SK-N-SH (cell line): ENCODE measurements at regions not wholly inside any gene's neighbourhood (a gene's known extent, or its start where the extent isn't known, plus 50 kb on each side); places are given as distances from the start of the nearest gene placed in this dataset.
"Not testable (repeated sequence)": the region's sequence is repeated elsewhere in the genome, so short reads cannot be mapped to it uniquely, and the experiment has no call there.

Experiments
- CTCF ChIA-PET: fragments of 300-600, 350-600 bp; formaldehyde crosslinking; extraction: SDS; loops from one replicate; lab custom pipeline; 2021; lab: Yijun Ruan, JAX
- POLR2A ChIA-PET: fragments of 350-600 bp; sonication (Branson Sonifier 250); formaldehyde crosslinking; extraction: SDS; loops from one replicate; lab custom pipeline; 2020; ENCODE audit warnings: antibody characterized with exemption, inconsistent platforms; lab: Yijun Ruan, JAX
- DNase-seq: peaks from one replicate; pipeline ENCODE4 v3.0.0; 2012
- H2AFZ ChIP-seq: fragments of 200-600 bp; sonication (generic); 2 replicates; pipeline ENCODE4 v1.8.1; 2016; ENCODE audit warnings: antibody characterized with exemption, mild to moderate bottlenecking, low read depth
- H3F3A ChIP-seq: fragments of 200-600 bp; sonication (generic); replicated peaks from 2 replicates; pipeline ENCODE3; 2016; ENCODE audit warnings: antibody characterized with exemption, mild to moderate bottlenecking; ENCODE audit not compliant: insufficient read depth
- H3K27ac ChIP-seq, 2 experiments: fragments of 200-500 bp in 1 of 2; fragments of 200-600 bp in 1 of 2; sonication (Bioruptor generic) in 1 of 2; sonication (generic), shearing (Covaris generic) in 1 of 2; 2 replicates each; pipeline versions ENCODE4 v1.5.1 to v1.6.1; 2014 to 2016; ENCODE audit warnings: low read depth in 2 of 2, inconsistent platforms in 1 of 2, low read length in 1 of 2, mild to moderate bottlenecking in 1 of 2, mixed read lengths in 1 of 2
- H3K27me3 ChIP-seq: fragments of 200-600 bp; sonication (generic), shearing (Covaris generic); 2 replicates; pipeline ENCODE4 v1.6.1; 2016; ENCODE audit warnings: mixed run types; ENCODE audit not compliant: insufficient read depth
- H3K36me3 ChIP-seq, 2 experiments: fragments of 200-500 bp in 1 of 2; fragments of 200-600 bp in 1 of 2; sonication (Bioruptor generic) in 1 of 2; sonication (generic) in 1 of 2; replicated peaks in 1 of 2; 2 replicates each; pipeline versions ENCODE3 to v1.5.1; 2014 to 2016; ENCODE audit warnings: low read length in 1 of 2, mild to moderate bottlenecking in 1 of 2; ENCODE audit not compliant: insufficient read depth in 2 of 2, control insufficient read depth in 1 of 2
- H3K4me1 ChIP-seq, 2 experiments: fragments of 200-500 bp in 1 of 2; fragments of 200-600 bp in 1 of 2; sonication (Bioruptor generic) in 1 of 2; sonication (generic), shearing (Covaris generic) in 1 of 2; 2 replicates each; pipeline versions ENCODE4 v1.5.1 to v1.6.1; 2014 to 2016; ENCODE audit warnings: low read depth in 1 of 2, low read length in 1 of 2, mixed run types in 1 of 2; ENCODE audit not compliant: insufficient read depth in 2 of 2, control insufficient read depth in 1 of 2
- H3K4me2 ChIP-seq: fragments of 200-600 bp; sonication (generic), shearing (Covaris generic); 2 replicates; pipeline ENCODE4 v1.6.1; 2017; ENCODE audit warnings: mixed run types
- H3K4me3 ChIP-seq, 2 experiments: fragments of 200-500 bp in 1 of 2; fragments of 200-600 bp in 1 of 2; sonication (Bioruptor generic) in 1 of 2; sonication (generic), shearing (Covaris generic) in 1 of 2; 2 replicates each; pipeline versions ENCODE4 v1.5.1 to v1.8.1; 2014 to 2016; ENCODE audit warnings: low read depth in 2 of 2, inconsistent platforms in 1 of 2, low read length in 1 of 2, mild to moderate bottlenecking in 1 of 2, mixed read lengths in 1 of 2, moderate library complexity in 1 of 2
- H3K79me2 ChIP-seq: fragments of 200-600 bp; sonication (generic); 2 replicates; pipeline ENCODE4 v1.8.1; 2017; ENCODE audit warnings: mild to moderate bottlenecking; ENCODE audit not compliant: insufficient read depth
- H3K9ac ChIP-seq: fragments of 200-600 bp; sonication (generic); 2 replicates; pipeline ENCODE4 v1.6.1; 2017; ENCODE audit warnings: mixed run types
- H3K9me2 ChIP-seq: fragments of 200-600 bp; sonication (generic); 2 replicates; pipeline ENCODE4 v1.6.1; 2017; ENCODE audit warnings: mixed run types
- H3K9me3 ChIP-seq: fragments of 200-600 bp; sonication (generic); 2 replicates; pipeline ENCODE4 v1.6.1; 2017; ENCODE audit warnings: mixed run types, mild to moderate bottlenecking, moderate library complexity
- H4K20me1 ChIP-seq: fragments of 200-600 bp; sonication (generic); 2 replicates; pipeline ENCODE4 v1.6.1; 2017; ENCODE audit warnings: mild to moderate bottlenecking, mixed run types; ENCODE audit not compliant: insufficient read depth
- CHD2 ChIP-seq: fragments of 150-350 bp; IDR thresholded peaks from 2 replicates; pipeline ENCODE4 v1.6.1; 2018; ENCODE audit warnings: low read length; ENCODE audit not compliant: partially characterized antibody
- FOSL2 ChIP-seq: IDR thresholded peaks from 2 replicates; pipeline ENCODE4 v1.4.0; 2012; ENCODE audit warnings: low read depth, mild to moderate bottlenecking, moderate library complexity, borderline replicate concordance
- FOXJ3 ChIP-seq: sonication (generic); formaldehyde crosslinking; IDR thresholded peaks from 2 replicates; pipeline ENCODE4 v1.5.1; 2020; ENCODE audit warnings: mild to moderate bottlenecking, missing genetic modification reagents
- GATA2 ChIP-seq: sonication (generic); formaldehyde crosslinking; IDR thresholded peaks from 2 replicates; pipeline ENCODE4 v1.5.0; 2020; ENCODE audit warnings: mild to moderate bottlenecking, missing genetic modification reagents
- JUND ChIP-seq: IDR thresholded peaks from 2 replicates; pipeline ENCODE4 v1.4.0; 2012
- MEF2A ChIP-seq: IDR thresholded peaks from 2 replicates; pipeline ENCODE4 v1.4.0; 2012; ENCODE audit warnings: low read depth, borderline replicate concordance
- NRF1 ChIP-seq: IDR thresholded peaks from 2 replicates; pipeline ENCODE4 v1.6.1; 2012; ENCODE audit warnings: low read depth, mild to moderate bottlenecking, low read length
- RAD21 ChIP-seq: IDR thresholded peaks from 2 replicates; pipeline ENCODE4 v1.6.1; 2012; ENCODE audit warnings: mild to moderate bottlenecking, low read length
- RXRA ChIP-seq: IDR thresholded peaks from 2 replicates; pipeline ENCODE4 v1.4.0; 2012; ENCODE audit warnings: low read depth, mild to moderate bottlenecking, borderline replicate concordance
- SIN3A ChIP-seq: IDR thresholded peaks from 2 replicates; pipeline ENCODE4 v1.6.1; 2012; ENCODE audit warnings: low read depth, mild to moderate bottlenecking, low read length, moderate library complexity, borderline replicate concordance
- TAF1 ChIP-seq: IDR thresholded peaks from 2 replicates; pipeline ENCODE4 v1.6.1; 2012; ENCODE audit warnings: low read depth, mild to moderate bottlenecking, low read length, moderate library complexity, borderline replicate concordance
- TEAD4 ChIP-seq: IDR thresholded peaks from 2 replicates; pipeline ENCODE4 v1.4.0; 2012; ENCODE audit warnings: mild to moderate bottlenecking, borderline replicate concordance; ENCODE audit not compliant: insufficient read depth
- WGBS: methylation state at CpG from one replicate; pipeline ENCODE4 v1.1.6; 2017; ENCODE audit warnings: low lambda C conversion rate; 5-methylcytosine and 5-hydroxymethylcytosine counted together
- TF ChIP-seq, protein P1 (sequence below): fragments of 150-350 bp; IDR thresholded peaks from 2 replicates; pipeline ENCODE4 v1.6.1; 2017; ENCODE audit warnings: antibody characterized with exemption, low read length, low read depth, borderline replicate concordance
- TF ChIP-seq, protein P2 (sequence below): fragments of 200-600 bp; sonication (generic); IDR thresholded peaks from 2 replicates; pipeline ENCODE4 v1.6.1; 2017; ENCODE audit warnings: antibody characterized with exemption, mild to moderate bottlenecking, moderate library complexity
- TF ChIP-seq, protein P3 (sequence below): IDR thresholded peaks from 2 replicates; pipeline ENCODE4 v1.6.1; 2012; ENCODE audit warnings: mild to moderate bottlenecking, low read depth, low read length, moderate library complexity

DNA sequence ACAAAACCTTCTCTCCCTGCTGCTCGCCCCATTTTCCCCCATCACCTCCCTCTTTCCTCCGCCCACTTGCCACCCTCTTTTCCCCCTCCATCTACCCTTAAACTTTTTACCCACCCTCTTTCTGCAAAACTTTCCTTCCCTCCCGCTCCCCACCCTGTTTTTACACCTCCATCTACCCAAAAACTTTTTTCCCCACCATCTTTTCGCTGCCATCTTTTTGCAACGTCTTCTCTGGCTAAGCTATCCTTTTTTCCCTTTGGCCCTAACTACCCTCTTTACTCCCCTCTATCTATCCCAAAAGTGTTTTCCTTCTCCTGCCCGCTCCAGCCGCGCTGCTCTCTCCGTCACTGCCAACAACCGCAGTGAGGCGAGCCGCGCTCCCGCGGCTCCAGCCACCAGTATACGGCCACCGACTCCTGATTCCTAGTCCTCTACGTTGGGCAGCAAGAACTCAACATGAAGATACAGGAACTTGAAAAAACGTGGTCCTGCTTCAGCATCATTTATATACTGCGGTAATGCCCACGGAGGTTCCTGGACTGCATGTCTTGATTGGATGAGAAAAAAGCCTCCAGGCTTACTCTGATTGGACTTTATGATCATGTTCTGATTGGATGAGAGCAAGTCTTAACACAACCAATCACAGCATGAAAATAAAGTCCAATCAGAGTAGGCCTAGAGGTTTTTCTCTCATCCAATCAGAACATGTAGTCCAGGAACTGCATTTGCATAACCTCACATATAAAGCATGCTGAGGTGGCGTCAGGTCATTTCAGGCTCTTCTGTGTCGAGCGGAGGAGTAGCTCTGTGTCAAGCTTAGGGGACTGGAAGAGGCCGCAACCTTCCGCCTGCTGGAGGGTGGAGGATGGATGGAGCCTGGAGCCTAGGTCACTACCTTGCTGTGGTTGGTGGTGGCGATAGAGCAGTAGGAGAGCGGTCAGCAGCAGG is 79.9 kb upstream of the KCNJ18 start:
- H3K4me3 ChIP-seq, H3K79me2 ChIP-seq, H3K27ac ChIP-seq, H2AFZ ChIP-seq, H3K4me1 ChIP-seq, H3F3A ChIP-seq, H3K36me3 ChIP-seq, H4K20me1 ChIP-seq, H3K4me2 ChIP-seq, DNase-seq, H3K9me3 ChIP-seq, H3K9ac ChIP-seq, POLR2A ChIA-PET, H3K27me3 ChIP-seq, CTCF ChIA-PET, H3K9me2 ChIP-seq: not testable (repeated sequence)
- WGBS = 54% methylated on average over 28 of the region's 28 CpGs

DNA sequence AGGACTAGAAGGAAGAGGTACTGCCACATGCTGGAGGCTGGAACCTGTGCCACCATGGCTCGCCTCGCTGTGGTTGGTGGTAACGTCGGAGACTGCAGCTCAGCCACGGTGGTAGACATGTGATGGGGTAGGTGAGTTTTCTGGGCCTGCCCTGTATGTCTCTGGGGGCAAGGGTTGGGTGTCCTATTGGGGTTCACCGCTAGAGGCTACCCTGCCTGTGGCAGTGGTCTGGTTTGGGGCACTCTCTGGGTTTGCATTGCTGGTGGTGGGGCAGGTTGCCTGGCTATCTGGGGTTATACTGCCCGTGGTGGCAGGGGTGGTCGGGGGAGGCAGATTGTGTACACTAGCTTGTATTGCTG is 79.3 kb upstream of the KCNJ18 start:
- Histone ChIP-seq H3F3A (no peaks in the 10 kb centered on the region), H3K9me3 (no peaks in the 10 kb centered on the region), H2AFZ (no peak overlapping the region), H3K4me3 (no peak overlapping the region), H3K4me2 (no peak overlapping the region), H3K36me3 (no peaks in the 10 kb centered on the region), H3K9ac (no peak overlapping the region), H3K79me2 (no peaks in the 10 kb centered on the region), H3K9me2 (no peaks in the 10 kb centered on the region), H3K27ac (no peak overlapping the region), H4K20me1 (no peaks in the 10 kb centered on the region), H3K4me1 (no peaks in the 10 kb centered on the region), H3K27me3 (peaks cover 4% of the 10 kb centered on the region; the same call in 1 of the 2 replicates)
- POLR2A ChIA-PET = no interaction called here
- WGBS = 26% methylated on average over 8 of the region's 8 CpGs
- CTCF ChIA-PET = no interaction called here
- no peak for DNase-seq
- TF ChIP-seq JUND (no peak), RXRA (no peak), FOXJ3 (CRISPR knock-in tag) (no peak), RAD21 (no peak), MEF2A (no peak), FOSL2 (no peak), NRF1 (no peak), GATA2 (no peak), CHD2 (no peak), SIN3A (no peak), TAF1 (no peak), TEAD4 (no peak)
- TF ChIP-seq, protein P1, sequence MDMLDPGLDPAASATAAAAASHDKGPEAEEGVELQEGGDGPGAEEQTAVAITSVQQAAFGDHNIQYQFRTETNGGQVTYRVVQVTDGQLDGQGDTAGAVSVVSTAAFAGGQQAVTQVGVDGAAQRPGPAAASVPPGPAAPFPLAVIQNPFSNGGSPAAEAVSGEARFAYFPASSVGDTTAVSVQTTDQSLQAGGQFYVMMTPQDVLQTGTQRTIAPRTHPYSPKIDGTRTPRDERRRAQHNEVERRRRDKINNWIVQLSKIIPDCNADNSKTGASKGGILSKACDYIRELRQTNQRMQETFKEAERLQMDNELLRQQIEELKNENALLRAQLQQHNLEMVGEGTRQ = no peak
- TF ChIP-seq, protein P2, sequence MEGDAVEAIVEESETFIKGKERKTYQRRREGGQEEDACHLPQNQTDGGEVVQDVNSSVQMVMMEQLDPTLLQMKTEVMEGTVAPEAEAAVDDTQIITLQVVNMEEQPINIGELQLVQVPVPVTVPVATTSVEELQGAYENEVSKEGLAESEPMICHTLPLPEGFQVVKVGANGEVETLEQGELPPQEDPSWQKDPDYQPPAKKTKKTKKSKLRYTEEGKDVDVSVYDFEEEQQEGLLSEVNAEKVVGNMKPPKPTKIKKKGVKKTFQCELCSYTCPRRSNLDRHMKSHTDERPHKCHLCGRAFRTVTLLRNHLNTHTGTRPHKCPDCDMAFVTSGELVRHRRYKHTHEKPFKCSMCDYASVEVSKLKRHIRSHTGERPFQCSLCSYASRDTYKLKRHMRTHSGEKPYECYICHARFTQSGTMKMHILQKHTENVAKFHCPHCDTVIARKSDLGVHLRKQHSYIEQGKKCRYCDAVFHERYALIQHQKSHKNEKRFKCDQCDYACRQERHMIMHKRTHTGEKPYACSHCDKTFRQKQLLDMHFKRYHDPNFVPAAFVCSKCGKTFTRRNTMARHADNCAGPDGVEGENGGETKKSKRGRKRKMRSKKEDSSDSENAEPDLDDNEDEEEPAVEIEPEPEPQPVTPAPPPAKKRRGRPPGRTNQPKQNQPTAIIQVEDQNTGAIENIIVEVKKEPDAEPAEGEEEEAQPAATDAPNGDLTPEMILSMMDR = no peak
- TF ChIP-seq, protein P3, sequence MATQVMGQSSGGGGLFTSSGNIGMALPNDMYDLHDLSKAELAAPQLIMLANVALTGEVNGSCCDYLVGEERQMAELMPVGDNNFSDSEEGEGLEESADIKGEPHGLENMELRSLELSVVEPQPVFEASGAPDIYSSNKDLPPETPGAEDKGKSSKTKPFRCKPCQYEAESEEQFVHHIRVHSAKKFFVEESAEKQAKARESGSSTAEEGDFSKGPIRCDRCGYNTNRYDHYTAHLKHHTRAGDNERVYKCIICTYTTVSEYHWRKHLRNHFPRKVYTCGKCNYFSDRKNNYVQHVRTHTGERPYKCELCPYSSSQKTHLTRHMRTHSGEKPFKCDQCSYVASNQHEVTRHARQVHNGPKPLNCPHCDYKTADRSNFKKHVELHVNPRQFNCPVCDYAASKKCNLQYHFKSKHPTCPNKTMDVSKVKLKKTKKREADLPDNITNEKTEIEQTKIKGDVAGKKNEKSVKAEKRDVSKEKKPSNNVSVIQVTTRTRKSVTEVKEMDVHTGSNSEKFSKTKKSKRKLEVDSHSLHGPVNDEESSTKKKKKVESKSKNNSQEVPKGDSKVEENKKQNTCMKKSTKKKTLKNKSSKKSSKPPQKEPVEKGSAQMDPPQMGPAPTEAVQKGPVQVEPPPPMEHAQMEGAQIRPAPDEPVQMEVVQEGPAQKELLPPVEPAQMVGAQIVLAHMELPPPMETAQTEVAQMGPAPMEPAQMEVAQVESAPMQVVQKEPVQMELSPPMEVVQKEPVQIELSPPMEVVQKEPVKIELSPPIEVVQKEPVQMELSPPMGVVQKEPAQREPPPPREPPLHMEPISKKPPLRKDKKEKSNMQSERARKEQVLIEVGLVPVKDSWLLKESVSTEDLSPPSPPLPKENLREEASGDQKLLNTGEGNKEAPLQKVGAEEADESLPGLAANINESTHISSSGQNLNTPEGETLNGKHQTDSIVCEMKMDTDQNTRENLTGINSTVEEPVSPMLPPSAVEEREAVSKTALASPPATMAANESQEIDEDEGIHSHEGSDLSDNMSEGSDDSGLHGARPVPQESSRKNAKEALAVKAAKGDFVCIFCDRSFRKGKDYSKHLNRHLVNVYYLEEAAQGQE = no peak
- TF ChIP-seq, all 33 proteins: peak for 0

DNA sequence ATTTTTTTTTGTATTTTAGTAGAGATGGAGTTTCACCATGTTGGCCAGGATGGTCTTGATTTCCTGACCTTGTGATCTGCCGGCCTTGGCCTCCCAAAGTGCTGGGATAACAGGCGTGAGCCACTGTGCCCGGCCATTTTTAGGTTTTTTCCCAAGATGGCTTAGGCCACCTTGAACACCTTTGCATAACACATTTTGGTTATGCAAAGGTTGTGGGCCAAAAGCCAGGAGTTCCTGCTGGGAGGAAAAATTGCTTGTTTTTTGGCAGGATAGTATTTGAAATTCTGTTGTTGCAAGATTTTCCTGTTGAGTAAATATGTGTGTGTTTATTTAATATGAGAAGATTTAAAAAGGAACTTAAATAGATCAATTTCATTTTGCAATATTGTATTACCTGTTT is 65.3 kb upstream of the KCNJ18 start:
- H3K9me3 ChIP-seq, H3K27me3 ChIP-seq, DNase-seq, H3K4me1 ChIP-seq, H2AFZ ChIP-seq, POLR2A ChIA-PET, H3K4me2 ChIP-seq, H3K4me3 ChIP-seq, H3K36me3 ChIP-seq, H3K9ac ChIP-seq, H4K20me1 ChIP-seq, H3K79me2 ChIP-seq, CTCF ChIA-PET, H3F3A ChIP-seq, H3K9me2 ChIP-seq, H3K27ac ChIP-seq: not testable (repeated sequence)
- WGBS = 26% methylated on average over 3 of the region's 3 CpGs
